GM12873 (cell line): ENCODE measurements at regions not wholly inside any gene's neighbourhood (a gene's known extent, or its start where the extent isn't known, plus 50 kb on each side); places are given as distances from the start of the nearest gene placed in this dataset.

Experiments
- TF ChIP-seq, protein P1 (sequence below): IDR thresholded peaks from 2 replicates; pipeline ENCODE4 v1.5.1; 2012; ENCODE audit warnings: low read depth, mild to moderate bottlenecking, moderate library complexity, low read length, control low read depth; ENCODE audit not compliant: insufficient read depth; ENCODE audit errors: missing control alignments

DNA sequence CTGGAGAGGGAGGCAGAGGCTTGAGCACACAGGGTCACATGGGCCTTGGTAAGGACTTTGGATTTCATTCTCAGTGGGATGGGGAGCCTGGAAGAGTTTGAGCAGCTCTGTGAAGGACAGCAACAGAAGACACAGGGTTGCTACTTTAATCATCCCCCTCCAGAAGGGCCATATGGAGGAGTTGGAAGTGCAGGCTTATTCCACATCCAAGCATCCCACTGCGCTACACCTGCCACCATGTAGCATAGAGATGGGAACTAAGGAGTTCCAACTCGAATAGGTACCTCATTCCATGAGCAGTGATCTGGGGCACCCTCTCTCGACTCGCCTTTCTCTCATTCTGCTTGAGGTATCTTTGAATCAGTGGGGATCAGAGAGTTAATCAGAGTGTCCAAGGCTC lies 54.0 kb upstream of the CTTNBP2NL start:
- TF ChIP-seq, protein P1, sequence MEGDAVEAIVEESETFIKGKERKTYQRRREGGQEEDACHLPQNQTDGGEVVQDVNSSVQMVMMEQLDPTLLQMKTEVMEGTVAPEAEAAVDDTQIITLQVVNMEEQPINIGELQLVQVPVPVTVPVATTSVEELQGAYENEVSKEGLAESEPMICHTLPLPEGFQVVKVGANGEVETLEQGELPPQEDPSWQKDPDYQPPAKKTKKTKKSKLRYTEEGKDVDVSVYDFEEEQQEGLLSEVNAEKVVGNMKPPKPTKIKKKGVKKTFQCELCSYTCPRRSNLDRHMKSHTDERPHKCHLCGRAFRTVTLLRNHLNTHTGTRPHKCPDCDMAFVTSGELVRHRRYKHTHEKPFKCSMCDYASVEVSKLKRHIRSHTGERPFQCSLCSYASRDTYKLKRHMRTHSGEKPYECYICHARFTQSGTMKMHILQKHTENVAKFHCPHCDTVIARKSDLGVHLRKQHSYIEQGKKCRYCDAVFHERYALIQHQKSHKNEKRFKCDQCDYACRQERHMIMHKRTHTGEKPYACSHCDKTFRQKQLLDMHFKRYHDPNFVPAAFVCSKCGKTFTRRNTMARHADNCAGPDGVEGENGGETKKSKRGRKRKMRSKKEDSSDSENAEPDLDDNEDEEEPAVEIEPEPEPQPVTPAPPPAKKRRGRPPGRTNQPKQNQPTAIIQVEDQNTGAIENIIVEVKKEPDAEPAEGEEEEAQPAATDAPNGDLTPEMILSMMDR: no peak

DNA sequence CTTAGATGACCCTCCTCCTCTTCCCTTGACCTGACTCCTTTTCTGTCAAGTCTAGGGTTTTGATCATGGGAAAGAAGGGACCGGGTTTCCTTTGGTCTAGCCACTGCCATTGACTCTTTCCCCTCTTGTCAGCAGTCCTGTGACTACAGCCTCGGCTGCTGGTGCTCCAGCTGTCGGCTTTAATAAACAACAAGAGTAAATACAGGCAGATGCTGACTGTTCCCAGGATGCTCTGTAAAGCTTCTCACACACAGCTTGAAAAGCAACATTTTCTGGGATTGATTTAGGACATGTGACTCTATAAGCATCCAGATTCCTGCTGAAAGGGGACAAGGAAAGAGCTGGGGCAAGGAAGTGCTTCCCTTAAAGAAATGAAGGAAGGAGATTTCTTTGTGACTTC lies 53.5 kb upstream of the CTTNBP2NL start:
- TF ChIP-seq, protein P1: no peak

DNA sequence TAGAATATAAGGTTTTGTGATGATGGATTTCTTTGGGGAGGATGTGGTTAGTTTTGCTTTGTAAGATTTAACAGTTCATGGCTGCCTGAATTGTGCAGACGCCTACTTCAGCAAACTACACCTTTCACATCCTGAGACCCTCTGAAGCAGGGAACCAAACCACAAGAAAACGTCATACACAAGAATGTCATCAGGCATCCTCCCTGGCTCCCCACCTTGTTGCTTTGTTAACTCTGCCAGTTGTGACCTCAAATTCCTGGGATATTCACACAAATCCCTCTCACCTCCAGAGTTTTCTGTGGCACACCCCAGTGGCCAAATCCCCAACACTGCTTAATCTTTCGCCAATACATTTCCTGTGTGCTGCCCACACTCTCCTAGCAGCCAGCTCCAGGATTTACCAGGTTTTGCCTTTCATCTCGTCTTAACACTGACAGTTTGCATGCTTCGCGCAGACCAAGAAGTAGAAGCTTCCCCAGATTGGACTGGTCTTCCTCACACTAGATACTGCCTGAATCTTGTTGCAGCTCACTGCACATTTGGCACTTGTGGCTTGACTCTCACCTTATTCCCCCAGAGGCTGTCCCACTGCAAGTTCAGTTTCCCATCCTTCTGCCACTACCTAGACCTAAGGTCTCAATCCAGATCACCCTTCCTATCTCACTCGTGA lies 51.1 kb upstream of the CTTNBP2NL start:
- TF ChIP-seq, protein P1: no peak
